Upper lobe of right lung (tissue), 1 donor: ENCODE measurements at regions not wholly inside any gene's neighbourhood (a gene's known extent, or its start where the extent isn't known, plus 50 kb on each side); places are given as distances from the start of the nearest gene placed in this dataset.
"Not testable (repeated sequence)": the region's sequence is repeated elsewhere in the genome, so short reads cannot be mapped to it uniquely, and the experiment has no call there.

Source experiments
- ATAC-seq: fragments of 200-7000 bp; cut with Tn5 transposase; one replicate; pipeline ENCODE4 v1.9.1; 2020; ENCODE audit warnings: mild to moderate bottlenecking, moderate library complexity
- DNase-seq: peaks from one replicate; pipeline ENCODE4 v3.0.0-alpha.2; 2020
- H3K27ac ChIP-seq: fragments of 200-600 bp; one replicate; pipeline ENCODE4 v1.8.0; 2022
- H3K27me3 ChIP-seq: fragments of 200-600 bp; one replicate; pipeline ENCODE4 v1.8.0; 2022; ENCODE audit warnings: mild to moderate bottlenecking
- H3K36me3 ChIP-seq: fragments of 200-600 bp; one replicate; pipeline ENCODE4 v1.8.0; 2022
- H3K4me1 ChIP-seq: fragments of 200-600 bp; one replicate; pipeline ENCODE4 v1.8.0; 2022
- H3K4me3 ChIP-seq: fragments of 200-600 bp; one replicate; pipeline ENCODE4 v1.8.0; 2022; ENCODE audit warnings: mild to moderate bottlenecking
- H3K9me3 ChIP-seq: fragments of 200-600 bp; one replicate; pipeline ENCODE4 v1.8.0; 2022
- intact Hi-C: fragments of 100-400 bp; cut with DNase I; formaldehyde crosslinking; loops from one replicate; pipeline ENCODE4 v1.11.0; 2022
- TF ChIP-seq, protein P1 (sequence below): fragments of 200-600 bp; IDR thresholded peaks from one replicate; pipeline ENCODE4 v1.8.0; 2022; ENCODE audit warnings: antibody characterized with exemption
- donor health status: DM: no; HTN: yes; CAD: no; lungs with severe emphysema.

DNA sequence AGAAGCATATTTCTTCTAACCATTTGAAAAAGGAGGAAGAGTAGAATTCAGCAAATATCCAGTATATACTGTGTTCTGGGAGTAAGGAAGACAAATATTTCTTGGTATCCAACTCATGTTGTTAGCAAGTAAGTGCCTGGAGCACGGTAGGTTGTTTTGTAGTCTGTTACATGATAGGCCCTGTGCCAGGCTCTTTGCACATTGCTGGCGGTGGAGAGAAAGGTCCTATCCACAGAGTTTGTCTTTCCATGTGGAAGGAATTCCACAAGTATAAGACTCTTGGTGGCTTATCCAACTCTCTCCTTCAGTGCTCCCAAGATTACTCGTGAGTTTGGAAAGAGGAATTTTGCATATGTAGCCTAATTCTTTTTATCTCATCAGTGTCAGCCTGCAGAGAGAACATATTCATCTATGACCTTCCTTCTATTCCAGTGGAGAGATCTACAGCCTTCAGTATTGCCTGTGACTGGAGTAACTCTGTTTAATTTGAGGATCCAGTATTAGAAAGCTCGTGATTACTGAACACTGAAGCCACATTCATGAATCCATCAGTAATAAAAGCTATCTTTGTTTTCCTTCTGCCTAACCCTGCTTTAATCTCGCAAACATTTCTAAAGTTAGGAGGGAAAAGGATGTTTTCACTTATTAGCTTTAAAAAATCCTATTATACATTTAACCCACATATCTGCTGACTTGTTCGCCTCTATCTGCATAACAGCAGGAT is 183.9 kb upstream of the CSNK1A1L start:
- H3K4me1 ChIP-seq: no peaks in the 10 kb centered on the region
- no peaks in the 10 kb centered on the region for H3K36me3 ChIP-seq
- ATAC-seq (no peak), DNase-seq (no peak)
- intact Hi-C loops: no loop called here
- H3K27ac ChIP-seq: no peak overlapping the region
- H3K4me3 ChIP-seq: no peak overlapping the region
- TF ChIP-seq, protein P1, sequence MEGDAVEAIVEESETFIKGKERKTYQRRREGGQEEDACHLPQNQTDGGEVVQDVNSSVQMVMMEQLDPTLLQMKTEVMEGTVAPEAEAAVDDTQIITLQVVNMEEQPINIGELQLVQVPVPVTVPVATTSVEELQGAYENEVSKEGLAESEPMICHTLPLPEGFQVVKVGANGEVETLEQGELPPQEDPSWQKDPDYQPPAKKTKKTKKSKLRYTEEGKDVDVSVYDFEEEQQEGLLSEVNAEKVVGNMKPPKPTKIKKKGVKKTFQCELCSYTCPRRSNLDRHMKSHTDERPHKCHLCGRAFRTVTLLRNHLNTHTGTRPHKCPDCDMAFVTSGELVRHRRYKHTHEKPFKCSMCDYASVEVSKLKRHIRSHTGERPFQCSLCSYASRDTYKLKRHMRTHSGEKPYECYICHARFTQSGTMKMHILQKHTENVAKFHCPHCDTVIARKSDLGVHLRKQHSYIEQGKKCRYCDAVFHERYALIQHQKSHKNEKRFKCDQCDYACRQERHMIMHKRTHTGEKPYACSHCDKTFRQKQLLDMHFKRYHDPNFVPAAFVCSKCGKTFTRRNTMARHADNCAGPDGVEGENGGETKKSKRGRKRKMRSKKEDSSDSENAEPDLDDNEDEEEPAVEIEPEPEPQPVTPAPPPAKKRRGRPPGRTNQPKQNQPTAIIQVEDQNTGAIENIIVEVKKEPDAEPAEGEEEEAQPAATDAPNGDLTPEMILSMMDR: no peak
- H3K27me3 ChIP-seq: no peaks in the 10 kb centered on the region
- no peaks in the 10 kb centered on the region for H3K9me3 ChIP-seq

DNA sequence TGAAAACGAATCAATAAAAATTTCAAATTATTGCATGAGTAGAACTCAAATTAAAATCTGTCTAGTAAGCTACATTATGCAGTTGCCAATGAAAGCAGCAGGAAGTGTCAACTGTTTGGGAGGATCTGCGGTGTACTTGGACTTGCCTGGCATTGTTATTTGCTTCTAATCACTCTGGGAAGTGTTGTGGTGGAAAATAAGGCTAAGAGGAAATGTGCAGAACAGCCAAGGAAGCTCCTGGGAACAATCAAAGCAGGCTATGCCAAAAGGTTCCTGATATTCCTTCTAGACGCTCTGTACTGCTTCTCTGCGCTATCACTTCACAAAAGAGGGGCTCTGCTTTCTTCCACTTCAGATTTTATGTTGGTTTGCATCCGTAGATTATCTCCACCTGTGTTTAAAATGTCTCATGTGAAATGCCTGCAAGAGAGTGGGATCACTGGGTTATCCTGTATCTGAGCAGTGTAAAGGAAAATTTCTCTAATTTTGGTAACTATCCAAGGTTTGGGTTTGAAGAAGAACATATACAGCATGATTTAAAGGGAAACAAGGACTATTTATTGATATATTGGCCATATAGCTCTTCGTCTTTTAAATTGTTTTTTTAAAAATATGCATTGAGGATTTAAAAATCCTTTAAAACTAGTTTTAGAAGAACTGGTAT is 182.7 kb upstream of the CSNK1A1L start:
- H3K4me3 ChIP-seq: no peak overlapping the region
- no peak for DNase-seq
- H3K9me3 ChIP-seq: no peaks in the 10 kb centered on the region
- intact Hi-C loops: no loop called here
- TF ChIP-seq, protein P1: no peak
- peak; percentile 51 for ATAC-seq
- H3K27me3 ChIP-seq: no peaks in the 10 kb centered on the region
- no peaks in the 10 kb centered on the region for H3K4me1 ChIP-seq
- H3K27ac ChIP-seq: peak overlapping the region; percentile 44
- H3K36me3 ChIP-seq: no peaks in the 10 kb centered on the region

DNA sequence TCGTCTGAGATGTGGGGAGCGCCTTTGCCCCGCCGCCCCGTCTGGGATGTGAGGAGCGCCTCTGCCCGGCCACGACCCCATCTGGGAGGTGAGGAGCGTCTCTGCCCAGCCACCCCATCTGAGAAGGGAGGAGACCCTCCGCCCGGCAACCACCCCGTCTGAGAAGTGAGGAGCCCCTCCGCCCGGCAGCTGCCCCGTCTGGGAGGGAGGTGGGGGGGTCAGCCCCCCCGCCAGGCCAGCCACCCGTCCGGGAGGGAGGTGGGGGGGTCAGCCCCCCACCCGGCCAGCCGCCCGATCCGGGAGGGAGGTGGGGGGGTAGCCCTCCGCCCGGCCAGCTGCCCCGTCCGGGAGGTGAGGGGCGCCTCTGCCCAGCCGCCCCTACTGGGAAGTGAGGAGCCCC is 174.8 kb upstream of the CSNK1A1L start:
- DNase-seq, H3K4me3 ChIP-seq, H3K27me3 ChIP-seq, H3K9me3 ChIP-seq, ATAC-seq, H3K4me1 ChIP-seq, H3K36me3 ChIP-seq, intact Hi-C loops, H3K27ac ChIP-seq: not testable (repeated sequence)

DNA sequence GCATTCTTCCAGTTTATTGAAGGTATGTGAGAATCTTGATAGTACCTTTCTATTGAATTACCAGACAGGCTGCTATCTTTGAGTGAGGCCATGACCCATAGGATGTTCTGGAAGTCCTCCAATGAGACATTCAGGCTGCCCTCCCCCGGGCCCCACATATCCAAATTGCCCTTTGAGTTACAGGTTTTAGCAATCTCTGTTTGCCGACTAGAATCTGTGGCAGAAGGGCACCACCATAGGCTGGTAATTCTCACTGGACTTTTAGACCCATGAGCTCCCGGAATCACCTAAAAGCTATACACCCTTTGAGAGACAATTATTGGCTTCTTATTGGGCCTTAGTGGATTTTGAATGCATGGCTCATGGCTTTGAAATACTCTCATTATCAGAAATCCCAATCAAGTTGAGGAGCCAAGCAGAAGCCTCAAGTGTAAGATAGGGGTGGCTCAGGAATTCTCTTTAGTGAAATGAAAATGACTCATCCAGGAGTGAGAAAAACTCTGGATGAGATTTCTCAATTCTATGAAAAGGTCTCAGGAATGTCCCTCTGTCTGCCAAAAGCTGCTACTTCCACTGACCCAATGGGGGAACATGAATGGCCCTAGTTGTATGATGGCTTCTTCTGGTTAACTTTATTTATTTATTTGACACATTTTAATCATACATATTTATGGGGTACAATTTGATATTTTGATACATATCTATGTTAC is 172.1 kb upstream of the CSNK1A1L start:
- TF ChIP-seq, protein P1: no peak
- Histone ChIP-seq H3K4me3 (no peak overlapping the region), H3K36me3 (no peaks in the 10 kb centered on the region), H3K27ac (no peak overlapping the region), H3K9me3 (no peaks in the 10 kb centered on the region), H3K27me3 (no peaks in the 10 kb centered on the region), H3K4me1 (no peaks in the 10 kb centered on the region)
- DNase-seq (no peak), ATAC-seq (no peak)
- intact Hi-C loops: no loop called here

DNA sequence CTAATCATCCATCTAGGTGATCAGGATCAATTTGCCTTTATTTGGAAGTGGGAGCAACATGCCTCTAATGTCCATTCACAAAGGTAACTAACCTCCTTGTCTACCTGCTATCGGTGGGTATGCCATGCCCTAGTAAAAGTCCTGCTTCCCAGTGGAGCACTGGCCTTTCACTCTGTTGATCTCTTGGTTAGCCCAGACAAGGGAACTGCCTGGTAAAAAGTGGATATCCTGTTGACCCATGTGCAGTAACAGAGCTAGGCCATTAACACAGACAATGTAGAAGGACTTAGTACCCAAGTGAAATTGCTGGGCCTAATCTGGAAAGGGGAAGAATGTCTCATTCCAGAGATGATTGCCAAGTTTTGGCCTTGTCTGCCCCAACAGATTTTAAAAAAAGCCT is 171.5 kb upstream of the CSNK1A1L start:
- no peaks in the 10 kb centered on the region for H3K27me3 ChIP-seq
- no peaks in the 10 kb centered on the region for H3K36me3 ChIP-seq
- no peak overlapping the region for H3K4me3 ChIP-seq
- TF ChIP-seq, protein P1: no peak
- DNase-seq (no peak), ATAC-seq (no peak)
- no peaks in the 10 kb centered on the region for H3K9me3 ChIP-seq
- H3K27ac ChIP-seq: no peak overlapping the region
- H3K4me1 ChIP-seq: no peaks in the 10 kb centered on the region
- intact Hi-C loops: no loop called here
